A673 (cell line): ENCODE measurements at regions not wholly inside any gene's neighbourhood (a gene's known extent, or its start where the extent isn't known, plus 50 kb on each side); places are given as distances from the start of the nearest gene placed in this dataset.

Source experiments
- BruUV-seq: library from RNA; stranded (reverse); fragments of 400-500 nt; replicated peaks from 2 replicates; lab custom pipeline; 2021; lab: Mats Ljungman, UMichigan
- CTCF ChIA-PET: fragments of 300-600 bp; sonication (Branson Sonifier 250); formaldehyde crosslinking; loops from one replicate; lab custom pipeline; 2022; ENCODE audit warnings: antibody characterized with exemption; lab: Charles Lee
- POLR2A ChIA-PET: fragments of 300-600 bp; sonication (Branson Sonifier 250); formaldehyde crosslinking; loops from one replicate; lab custom pipeline; 2022; ENCODE audit warnings: antibody characterized with exemption; ENCODE audit not compliant: low non-redundant PET; lab: Charles Lee
- DNase-seq: peaks from one replicate; pipeline ENCODE4 v3.0.0-alpha.2; 2015; ENCODE audit warnings: low spot score
- H3K27ac ChIP-seq: fragments of 200-600 bp; sonication (generic); 2 replicates; pipeline ENCODE4 v1.5.1; 2016; ENCODE audit warnings: mixed run types, low read depth, mild to moderate bottlenecking, mixed read lengths, antibody characterized with exemption, low read length; ENCODE audit not compliant: poor library complexity, severe bottlenecking
- H3K27me3 ChIP-seq: fragments of 200-600 bp; sonication (generic); replicated peaks from 2 replicates; pipeline ENCODE4 v1.6.1; 2017; ENCODE audit warnings: mixed run types, low read depth, mild to moderate bottlenecking, mixed read lengths, antibody characterized with exemption, low read length; ENCODE audit not compliant: insufficient read depth, poor library complexity
- H3K36me3 ChIP-seq: fragments of 200-600 bp; sonication (generic); 2 replicates; pipeline ENCODE4 v1.6.1; 2016; ENCODE audit warnings: mixed run types, mild to moderate bottlenecking, mixed read lengths, antibody characterized with exemption, low read length; ENCODE audit not compliant: insufficient read depth, poor library complexity, severe bottlenecking
- H3K4me1 ChIP-seq: fragments of 200-600 bp; sonication (generic); 2 replicates; pipeline ENCODE4 v1.6.1; 2017; ENCODE audit warnings: mixed run types, mild to moderate bottlenecking, mixed read lengths, antibody characterized with exemption, low read length; ENCODE audit not compliant: insufficient read depth, poor library complexity, severe bottlenecking
- H3K4me3 ChIP-seq: fragments of 200-600 bp; sonication (generic); 2 replicates; pipeline ENCODE4 v1.5.1; 2016; ENCODE audit warnings: low read depth, mixed run types, mild to moderate bottlenecking, mixed read lengths, low read length; ENCODE audit not compliant: poor library complexity, severe bottlenecking
- H3K9me3 ChIP-seq: fragments of 200-600 bp; sonication (generic); 2 replicates; pipeline ENCODE4 v1.6.1; 2016; ENCODE audit warnings: mixed run types, low read depth, mild to moderate bottlenecking, mixed read lengths, antibody characterized with exemption, low read length; ENCODE audit not compliant: poor library complexity, severe bottlenecking
- EZH2 ChIP-seq: fragments of 200-600 bp; sonication (generic); IDR thresholded peaks from 2 replicates; pipeline ENCODE4 v1.6.1; 2017; ENCODE audit warnings: borderline replicate concordance, low read depth, mild to moderate bottlenecking, mixed read lengths, antibody characterized with exemption, low read length; ENCODE audit not compliant: poor library complexity, severe bottlenecking
- intact Hi-C: fragments of 100-400 bp; cut with micrococcal nuclease; formaldehyde crosslinking; loops from one replicate; pipeline ENCODE4 v1.10.0; 2022; ENCODE audit not compliant: unreplicated experiment
- TF ChIP-seq, protein P1 (sequence below): fragments of 300-800, 200-600 bp; sonication (generic); conservative IDR thresholded peaks from 2 replicates; pipeline ENCODE4 v1.5.1; 2017; ENCODE audit warnings: low read depth, mild to moderate bottlenecking, antibody characterized with exemption, low read length, moderate library complexity, mixed read lengths

DNA sequence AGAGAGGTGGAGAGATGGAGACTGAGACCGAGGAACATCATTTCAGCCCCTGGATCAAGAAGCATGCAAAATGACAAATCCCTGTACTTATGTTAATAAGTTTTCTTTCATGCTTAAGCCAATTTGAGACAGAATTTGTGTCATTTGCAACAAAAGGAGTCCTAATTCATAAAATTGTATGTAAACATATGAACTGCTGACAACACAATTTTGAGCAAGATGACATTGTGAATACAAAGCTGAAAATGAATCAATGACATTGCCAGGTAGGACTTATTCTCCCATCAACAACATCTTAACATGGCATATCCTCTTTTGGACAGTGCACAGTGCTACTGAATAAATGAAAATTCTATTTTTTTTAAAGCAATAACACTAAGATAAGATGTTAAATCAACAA lies 264.0 kb downstream of the WDR11 start:
- Histone ChIP-seq H3K4me1 (no peaks in the 10 kb centered on the region), H3K4me3 (no peak overlapping the region), H3K27me3 (no peaks in the 10 kb centered on the region), H3K27ac (no peak overlapping the region), H3K36me3 (no peaks in the 10 kb centered on the region), H3K9me3 (peaks cover 5% of the 10 kb centered on the region)
- BruUV-seq = no TSS peak
- POLR2A ChIA-PET = no interaction called here
- TF ChIP-seq, protein P1, sequence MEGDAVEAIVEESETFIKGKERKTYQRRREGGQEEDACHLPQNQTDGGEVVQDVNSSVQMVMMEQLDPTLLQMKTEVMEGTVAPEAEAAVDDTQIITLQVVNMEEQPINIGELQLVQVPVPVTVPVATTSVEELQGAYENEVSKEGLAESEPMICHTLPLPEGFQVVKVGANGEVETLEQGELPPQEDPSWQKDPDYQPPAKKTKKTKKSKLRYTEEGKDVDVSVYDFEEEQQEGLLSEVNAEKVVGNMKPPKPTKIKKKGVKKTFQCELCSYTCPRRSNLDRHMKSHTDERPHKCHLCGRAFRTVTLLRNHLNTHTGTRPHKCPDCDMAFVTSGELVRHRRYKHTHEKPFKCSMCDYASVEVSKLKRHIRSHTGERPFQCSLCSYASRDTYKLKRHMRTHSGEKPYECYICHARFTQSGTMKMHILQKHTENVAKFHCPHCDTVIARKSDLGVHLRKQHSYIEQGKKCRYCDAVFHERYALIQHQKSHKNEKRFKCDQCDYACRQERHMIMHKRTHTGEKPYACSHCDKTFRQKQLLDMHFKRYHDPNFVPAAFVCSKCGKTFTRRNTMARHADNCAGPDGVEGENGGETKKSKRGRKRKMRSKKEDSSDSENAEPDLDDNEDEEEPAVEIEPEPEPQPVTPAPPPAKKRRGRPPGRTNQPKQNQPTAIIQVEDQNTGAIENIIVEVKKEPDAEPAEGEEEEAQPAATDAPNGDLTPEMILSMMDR = no peak
- no peak for TF ChIP-seq EZH2
- no peak for DNase-seq
- CTCF ChIA-PET = no interaction called here
- intact Hi-C loops = no loop called here

DNA sequence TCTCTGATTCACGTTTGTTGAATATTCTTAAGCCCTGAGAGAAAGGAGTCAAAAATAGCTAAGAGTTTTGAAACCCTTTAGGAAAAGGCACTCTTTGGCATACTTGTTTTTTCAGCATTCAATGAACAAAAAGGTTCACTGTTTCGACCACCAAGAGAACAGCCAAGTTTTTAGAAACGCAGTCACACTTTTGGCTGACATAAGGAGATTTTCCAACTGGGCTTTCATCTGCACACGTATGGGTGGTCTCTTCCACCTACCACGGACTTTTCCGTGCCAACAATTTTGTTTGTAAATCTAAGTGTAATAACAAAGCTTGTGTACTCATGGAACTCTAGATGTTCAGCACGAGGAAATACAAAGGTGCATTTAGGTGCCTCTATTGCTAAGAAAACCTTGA lies 270.3 kb downstream of the WDR11 start:
- intact Hi-C loops = no loop called here
- Histone ChIP-seq H3K27me3 (peaks cover 3% of the 10 kb centered on the region), H3K9me3 (no peaks in the 10 kb centered on the region), H3K27ac (no peak overlapping the region), H3K4me1 (no peaks in the 10 kb centered on the region), H3K36me3 (no peaks in the 10 kb centered on the region), H3K4me3 (no peak overlapping the region)
- ChIA-PET CTCF (no interaction called here), POLR2A (no interaction called here)
- BruUV-seq = no TSS peak
- no peak for DNase-seq
- TF ChIP-seq, protein P1 = no peak
- TF ChIP-seq EZH2 = no peak

DNA sequence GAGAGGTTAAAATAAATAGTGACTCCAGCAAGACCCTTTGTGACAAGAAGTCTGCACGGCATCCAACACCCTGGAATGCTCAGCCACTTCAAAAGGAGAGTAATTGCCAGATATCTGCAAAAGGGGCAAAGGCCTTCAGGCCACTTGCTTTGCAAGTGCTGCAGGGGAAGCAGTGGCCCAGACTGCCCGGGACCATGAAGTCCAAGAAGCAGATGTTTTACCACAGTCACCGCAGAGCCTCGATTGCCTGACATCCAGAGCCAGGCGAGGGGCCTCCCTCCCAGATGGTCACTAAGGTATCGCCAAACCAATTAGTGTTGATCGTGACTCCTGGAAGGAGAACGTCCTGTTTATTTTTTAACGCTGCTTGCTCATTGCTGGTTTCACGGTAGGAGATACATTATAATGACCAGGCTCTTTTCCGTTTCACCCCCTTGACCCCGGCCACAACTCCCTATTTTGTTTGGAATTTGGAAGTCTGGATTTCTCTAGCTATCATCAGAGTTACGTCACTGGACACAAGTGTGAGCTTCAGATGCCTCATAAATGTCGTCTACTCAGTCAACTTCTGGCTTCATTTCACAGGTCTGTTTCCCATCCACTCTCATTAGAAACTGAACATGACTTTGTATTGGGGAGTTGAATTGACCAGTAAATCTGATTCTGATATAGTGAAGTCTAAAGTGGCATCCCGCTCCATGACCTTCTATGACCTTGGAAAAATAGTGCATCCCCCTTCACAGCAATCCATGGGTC lies 276.2 kb downstream of the WDR11 start:
- intact Hi-C loops = no loop called here
- peaks cover 23% of the 10 kb centered on the region for H3K27me3 ChIP-seq
- no peak overlapping the region for H3K27ac ChIP-seq
- H3K9me3 ChIP-seq = no peaks in the 10 kb centered on the region
- H3K4me1 ChIP-seq = no peaks in the 10 kb centered on the region
- TF ChIP-seq, protein P1 = no peak
- no peak for TF ChIP-seq EZH2
- ChIA-PET CTCF (no interaction called here), POLR2A (no interaction called here)
- no peaks in the 10 kb centered on the region for H3K36me3 ChIP-seq
- H3K4me3 ChIP-seq = no peak overlapping the region
- BruUV-seq = no TSS peak
- no peak for DNase-seq
